HG03442 (cell line): ENCODE measurements at regions not wholly inside any gene's neighbourhood (a gene's known extent, or its start where the extent isn't known, plus 50 kb on each side); places are given as distances from the start of the nearest gene placed in this dataset.
A peak's percentile ranks its signal among the peaks of the same experiment; 100 is the strongest.

ENCODE experiments used
- ATAC-seq: cut with Tn5 transposase; IDR thresholded peaks from one replicate; pipeline ENCODE4 v1.9.1; 2021; ENCODE audit warnings: mild to moderate bottlenecking, moderate library complexity; ENCODE audit not compliant: unreplicated experiment

DNA sequence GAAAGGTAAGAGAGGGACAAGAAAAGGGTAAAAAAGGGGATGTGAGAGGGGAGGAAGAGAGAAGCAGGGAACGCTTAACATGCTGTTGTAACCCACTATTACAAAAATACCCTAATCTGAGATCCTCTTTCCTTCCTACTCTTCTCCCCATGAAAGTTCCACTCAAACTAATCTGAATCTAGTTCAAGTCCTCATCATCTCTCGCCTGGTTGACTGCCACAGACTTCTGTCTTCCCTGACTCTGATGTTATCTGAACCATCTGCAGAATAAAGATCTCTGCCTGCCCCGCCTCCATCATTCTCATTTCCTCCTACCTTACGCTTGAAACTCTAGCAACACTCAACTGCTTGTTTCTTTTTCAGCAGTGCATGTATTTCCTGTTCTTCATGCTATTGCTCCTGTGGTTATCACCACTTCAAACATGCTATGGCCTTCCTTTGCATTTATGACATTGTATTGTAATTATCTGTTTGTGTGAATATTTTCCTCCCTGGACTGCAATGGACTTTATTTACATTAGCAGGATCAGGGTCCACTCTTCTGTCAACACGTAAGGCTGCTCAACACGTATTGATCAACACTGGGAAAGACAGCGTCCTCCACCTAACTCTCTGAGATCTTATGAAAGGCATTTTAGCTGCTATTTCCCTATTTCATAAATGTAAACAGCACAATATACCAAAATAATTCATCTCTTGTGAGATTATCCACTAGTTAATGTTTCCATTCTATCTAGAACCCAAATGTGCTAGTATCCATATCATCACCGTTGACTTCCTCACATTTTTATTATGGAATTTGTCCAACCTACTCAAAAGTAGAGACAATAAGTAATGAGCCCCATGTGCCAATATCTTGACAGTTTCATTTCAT, 215.5 kb upstream of the USP25 start:
- peak; percentile 98 for ATAC-seq

GRCh38 chr21:15515908-15516307, 213.9 kb upstream of the USP25 start:
- ATAC-seq: no peak

- no peak for ATAC-seq
Measured at GRCh38 chr21:15517394-15517793, 212.4 kb upstream of the USP25 start.

DNA sequence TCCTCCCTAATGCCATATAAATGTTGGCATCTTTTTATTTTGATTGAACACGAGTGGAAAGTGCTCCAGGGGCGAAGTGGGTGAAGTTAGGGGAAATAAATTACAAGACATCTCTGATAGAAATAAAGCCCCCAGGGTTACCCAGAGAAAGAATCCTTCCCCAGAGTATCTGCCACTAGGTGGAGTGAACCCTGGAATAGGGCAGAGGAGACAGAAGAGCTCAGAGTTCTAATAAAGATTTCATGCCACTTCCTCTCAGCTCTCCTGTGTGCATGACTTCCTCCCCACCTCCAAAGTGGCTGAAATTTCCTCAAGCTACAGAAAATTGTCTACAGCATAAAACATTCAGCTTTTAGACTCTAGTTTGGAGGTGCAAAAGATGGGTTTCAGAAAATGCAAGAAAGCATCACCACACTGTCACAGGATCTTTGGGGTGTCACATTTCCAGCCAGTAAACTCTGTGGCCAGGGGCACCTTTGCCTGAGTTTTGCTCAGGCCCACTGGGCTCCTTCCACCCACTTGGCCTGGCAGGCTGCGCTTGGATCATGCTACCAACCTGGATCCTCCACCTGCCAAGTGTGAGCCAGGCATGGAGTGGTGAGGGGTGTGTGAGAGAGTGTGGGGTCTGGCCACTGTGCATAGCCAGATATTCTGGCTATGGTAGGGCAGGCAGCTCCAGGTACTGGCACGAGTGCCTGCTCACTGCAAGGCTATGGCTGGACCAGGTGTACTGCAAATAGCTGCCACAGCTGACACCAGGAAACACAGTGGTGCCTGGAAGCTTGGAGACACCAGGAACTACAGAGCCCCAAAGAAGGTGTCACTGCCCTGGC, 208.8 kb upstream of the USP25 start:
- ATAC-seq: no peak

- ATAC-seq: no peak
Measured at GRCh38 chr21:15521644-15522001, 208.2 kb upstream of the USP25 start.

- ATAC-seq: no peak
Measured at GRCh38 chr21:15522148-15522547, 207.6 kb upstream of the USP25 start.

DNA sequence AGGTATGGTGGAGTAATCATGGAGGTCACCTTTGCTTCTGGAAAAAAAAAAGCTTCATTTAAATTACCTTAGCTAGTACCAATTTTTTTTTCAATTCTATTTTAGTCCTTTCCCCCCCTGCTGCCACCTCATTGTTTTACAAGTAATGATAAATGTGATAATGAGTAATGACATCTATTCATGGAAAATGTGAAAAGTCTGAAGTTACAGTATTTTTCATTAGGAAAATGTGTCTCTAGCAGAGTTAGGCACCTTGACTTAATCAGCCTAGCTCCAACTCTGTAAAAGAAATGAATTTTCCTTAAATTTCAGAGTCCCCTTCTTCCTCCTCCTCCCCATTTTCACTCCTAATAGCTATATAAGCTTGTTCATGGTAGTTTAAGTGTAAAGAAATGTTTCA, 204.9 kb upstream of the USP25 start:
- ATAC-seq: no peak

DNA sequence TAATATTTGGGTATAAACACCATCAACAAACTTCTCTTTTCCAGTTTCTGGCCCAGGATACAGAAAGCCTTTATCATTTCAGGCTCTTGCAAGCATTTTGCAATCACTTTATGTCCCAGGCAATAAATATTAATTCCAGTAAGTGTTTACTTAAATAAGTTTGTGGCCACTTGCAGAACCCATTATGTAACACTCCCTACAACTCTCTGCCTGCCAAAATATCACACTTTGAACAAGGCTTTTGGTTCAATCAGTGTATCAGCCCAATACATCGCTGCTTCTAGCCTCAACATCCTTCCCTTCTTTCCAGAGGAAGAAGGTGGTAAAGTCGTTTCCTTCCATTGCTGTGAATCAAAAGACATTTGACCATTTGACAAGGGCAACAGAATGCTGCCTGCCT, 203.0 kb upstream of the USP25 start:
- ATAC-seq: no peak

DNA sequence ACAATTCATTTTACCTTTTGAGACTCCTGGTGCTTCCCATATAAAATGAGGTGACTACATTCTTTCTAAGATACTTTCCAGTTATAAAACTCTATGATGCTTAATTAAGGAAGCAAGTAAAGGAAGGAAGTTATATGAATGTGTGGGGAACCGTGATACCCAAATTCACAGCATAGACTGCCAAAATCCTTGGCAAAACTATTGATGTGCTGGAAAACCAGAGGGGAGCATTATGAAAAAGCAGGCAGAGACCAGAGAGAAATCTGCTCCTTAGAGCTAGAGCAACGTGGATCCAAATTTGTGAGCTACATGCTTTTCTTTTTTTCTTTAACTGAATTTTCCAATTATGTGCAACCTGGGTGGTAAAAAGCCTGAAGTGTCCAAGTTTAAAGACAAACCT, 201.4 kb upstream of the USP25 start:
- ATAC-seq: no peak

DNA sequence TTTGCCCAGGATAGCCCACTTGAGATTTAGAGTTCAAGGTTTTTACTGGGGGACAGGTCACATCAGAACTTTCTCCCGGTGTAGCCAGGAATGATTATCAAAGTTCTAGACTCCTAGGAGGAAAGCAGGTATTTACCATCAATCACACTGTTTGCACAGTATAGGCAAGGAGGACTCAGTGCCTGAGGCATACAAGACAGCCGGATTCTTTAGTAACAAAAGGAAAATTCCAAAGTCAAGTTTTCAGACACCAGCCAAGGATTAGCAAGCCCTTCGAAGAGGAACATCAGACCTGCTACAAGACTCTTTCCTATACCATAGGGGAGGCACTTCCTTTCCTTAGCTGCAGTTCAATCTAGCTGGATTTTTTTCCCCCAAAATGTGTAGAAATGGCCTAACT, 197.8 kb upstream of the USP25 start:
- no peak for ATAC-seq

GRCh38 chr21:15533618-15534017, 196.2 kb upstream of the USP25 start:
- ATAC-seq: no peak

GRCh38 chr21:15534450-15534886, 195.3 kb upstream of the USP25 start:
- no peak for ATAC-seq

GRCh38 chr21:15539376-15539775, 190.4 kb upstream of the USP25 start:
- ATAC-seq: no peak

- ATAC-seq: no peak
Measured at GRCh38 chr21:15543473-15543872, 186.3 kb upstream of the USP25 start.

GRCh38 chr21:15549671-15550070, 180.1 kb upstream of the USP25 start:
- ATAC-seq: no peak

DNA sequence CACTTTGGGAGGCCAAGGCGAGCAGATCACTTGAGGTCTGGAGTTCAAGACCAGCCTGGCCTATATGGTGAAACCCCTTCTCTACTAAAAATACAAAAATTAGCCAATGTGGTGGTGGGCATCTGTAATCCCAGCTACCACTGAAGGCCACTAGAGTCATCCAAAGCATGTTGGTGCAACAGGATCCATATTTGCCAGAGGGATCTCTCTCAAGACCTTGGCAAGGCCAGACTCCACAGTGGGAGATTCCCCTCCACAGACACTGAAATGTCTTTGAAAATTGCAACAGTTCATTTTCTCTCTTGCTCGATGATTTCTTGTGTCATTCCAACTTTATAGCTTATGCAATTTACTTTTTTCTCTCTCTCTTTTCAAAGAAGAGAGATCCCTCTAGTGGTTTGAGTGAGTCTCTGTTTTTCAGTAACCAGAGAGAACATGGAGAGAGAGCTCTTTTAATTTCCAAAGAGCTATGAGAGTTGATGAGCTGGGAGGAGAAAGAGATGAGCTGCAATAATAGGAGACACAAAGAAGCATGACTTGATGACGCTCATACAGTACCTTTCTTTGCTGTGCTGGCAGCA, 176.8 kb upstream of the USP25 start:
- ATAC-seq: no peak

GRCh38 chr21:15557925-15558324, 171.9 kb upstream of the USP25 start:
- no peak for ATAC-seq

DNA sequence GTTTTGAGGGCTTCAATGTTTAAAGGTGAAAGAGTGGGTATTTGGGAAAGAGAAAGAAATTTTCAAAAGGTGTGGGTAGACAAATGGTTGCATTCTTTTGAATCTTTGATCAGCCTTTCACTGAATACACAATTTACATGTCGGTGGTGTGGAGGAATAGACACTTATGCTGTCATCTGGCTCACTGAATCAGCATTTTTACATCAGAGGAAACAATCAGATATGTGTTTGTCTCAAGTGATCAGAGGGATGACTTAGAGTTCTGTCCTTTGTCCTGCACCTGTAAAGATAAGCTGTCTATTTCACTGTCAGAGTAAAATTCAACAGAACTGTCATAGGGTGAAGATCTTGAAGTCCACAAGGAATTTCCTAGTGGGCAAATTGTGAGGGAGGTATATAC, 170.9 kb upstream of the USP25 start:
- no peak for ATAC-seq

- no peak for ATAC-seq
Measured at GRCh38 chr21:15559660-15560059, 170.1 kb upstream of the USP25 start.

- ATAC-seq: no peak
Measured at GRCh38 chr21:15560383-15561056, 169.3 kb upstream of the USP25 start.

- no peak for ATAC-seq
Measured at GRCh38 chr21:15562748-15563147, 167.0 kb upstream of the USP25 start.
